K562 (cell line): ENCODE measurements at regions not wholly inside any gene's neighbourhood (a gene's known extent, or its start where the extent isn't known, plus 50 kb on each side); places are given as distances from the start of the nearest gene placed in this dataset.

Experiments
- ATAC-seq: fragments of 200-7000 bp; cut with Tn5 transposase; 3 replicates; pipeline ENCODE4 v1.9.1; 2020; ENCODE audit warnings: moderate library complexity
- BruUV-seq: library from RNA; stranded (reverse); fragments of 400-500 nt; replicated peaks from 2 replicates; lab custom pipeline; 2021; lab: Mats Ljungman, UMichigan
- CTCF ChIA-PET: fragments of 300-600 bp; formaldehyde crosslinking; extraction: SDS; loops from one replicate; lab custom pipeline; 2021; ENCODE audit warnings: low intra/inter-chr PET ratio; lab: Yijun Ruan, JAX
- POLR2A ChIA-PET: fragments of 300-600, 350-650 bp; sonication (Branson Sonifier 250); formaldehyde crosslinking; extraction: SDS; loops from one replicate; lab custom pipeline; 2021; ENCODE audit warnings: antibody characterized with exemption, inconsistent platforms; lab: Yijun Ruan, JAX
- DNase-seq, 4 experiments: peaks; one replicate each; pipeline versions ENCODE4 v3.0.0 to v3.0.0-alpha.2; 2011 to 2018; ENCODE audit warnings: low spot score in 3 of 4, mixed read lengths in 3 of 4; ENCODE audit errors: extremely low read depth in 1 of 4
- FAIRE-seq: peaks from 2 replicates; lab custom pipeline; 2011; peaks lifted over from hg19 to GRCh38; lab: Jason Lieb, UNC
- H2AFZ ChIP-seq: 2 replicates; pipeline ENCODE4 v1.6.0; 2011; ENCODE audit warnings: low read depth, low read length, control low read depth, inconsistent platforms
- H3K27ac ChIP-seq: fragments of 200-600 bp; 3 replicates; pipeline ENCODE4 v1.8.0; 2011; ENCODE audit warnings: low read depth, mild to moderate bottlenecking, control low read depth, inconsistent platforms, low read length, moderate library complexity, mixed read lengths; ENCODE audit errors: extremely low read depth
- H3K27me3 ChIP-seq, 2 experiments: fragments of 300-600 bp in 1 of 2; 2 replicates in 1 of 2; 3 replicates in 1 of 2; pipeline versions ENCODE4 v1.6.0 to v1.8.0; 2011; ENCODE audit warnings: inconsistent platforms in 2 of 2, low read length in 2 of 2, mild to moderate bottlenecking in 1 of 2, mixed read lengths in 1 of 2, moderate library complexity in 1 of 2; ENCODE audit not compliant: control insufficient read depth in 2 of 2, insufficient read depth in 2 of 2
- H3K36me3 ChIP-seq: fragments of 300-600 bp; 3 replicates; pipeline ENCODE4 v1.8.0; 2011; ENCODE audit warnings: mild to moderate bottlenecking, low read length, inconsistent platforms; ENCODE audit not compliant: control insufficient read depth, insufficient read depth
- H3K4me1 ChIP-seq, 2 experiments: fragments of 200-600 bp in 1 of 2; replicated peaks in 1 of 2; 2 replicates in 1 of 2; 3 replicates in 1 of 2; pipeline versions ENCODE4 v1.5.1 to v1.8.0; 2011; ENCODE audit warnings: inconsistent platforms in 2 of 2, low read length in 2 of 2, mild to moderate bottlenecking in 1 of 2, mixed read lengths in 1 of 2, moderate library complexity in 1 of 2; ENCODE audit not compliant: control insufficient read depth in 2 of 2, insufficient read depth in 2 of 2
- H3K4me2 ChIP-seq: 2 replicates; pipeline ENCODE4 v1.6.1; 2011; ENCODE audit warnings: low read length, control low read depth, inconsistent platforms, mixed read lengths; ENCODE audit not compliant: insufficient read depth
- H3K4me3 ChIP-seq: fragments of 200-600 bp; sonication (generic), shearing (Covaris generic); 2 replicates; pipeline ENCODE4 v1.5.1; 2016; ENCODE audit warnings: control low read depth, inconsistent platforms
- H3K79me2 ChIP-seq: fragments of 200-600 bp; 3 replicates; pipeline ENCODE4 v1.8.0; 2011; ENCODE audit warnings: low read length, inconsistent platforms; ENCODE audit not compliant: control insufficient read depth, insufficient read depth
- H3K9ac ChIP-seq, 2 experiments: 2 replicates each; pipeline versions ENCODE4 v1.6.0 to v1.6.1; 2011; ENCODE audit warnings: low read depth in 2 of 2, low read length in 2 of 2, control low read depth in 1 of 2, inconsistent platforms in 1 of 2, mild to moderate bottlenecking in 1 of 2, mixed read lengths in 1 of 2; ENCODE audit not compliant: insufficient read depth in 1 of 2
- H3K9me1 ChIP-seq: one replicate; pipeline ENCODE4 v1.6.0; 2011; ENCODE audit warnings: inconsistent platforms, mild to moderate bottlenecking, low read length, moderate library complexity; ENCODE audit not compliant: control insufficient read depth, insufficient read depth
- H3K9me3 ChIP-seq: replicated peaks from 2 replicates; pipeline ENCODE4 v1.5.1; 2011; ENCODE audit warnings: low read depth, low read length, inconsistent platforms; ENCODE audit not compliant: control insufficient read depth, insufficient read depth
- H4K20me1 ChIP-seq: replicated peaks from 2 replicates; pipeline ENCODE4 v1.6.1; 2011; ENCODE audit warnings: low read length, inconsistent platforms, mixed read lengths; ENCODE audit not compliant: control insufficient read depth, insufficient read depth
- EGR1 ChIP-seq: fragments of 450-650 bp; conservative IDR thresholded peaks from 2 replicates; pipeline ENCODE4 v1.6.1; 2017; ENCODE audit warnings: mild to moderate bottlenecking
- ELF4 ChIP-seq: fragments of 450-650 bp; formaldehyde crosslinking; IDR thresholded peaks from 2 replicates; pipeline ENCODE4 v1.4.0; 2022; ENCODE audit warnings: missing genetic modification characterization
- FOXK1 ChIP-seq: sonication (generic); formaldehyde crosslinking; IDR thresholded peaks from 2 replicates; pipeline ENCODE4 v1.8.0; 2022; ENCODE audit warnings: missing genetic modification reagents, mild to moderate bottlenecking, borderline replicate concordance
- MCM7 ChIP-seq, 2 experiments: fragments of 450-650 bp; IDR thresholded peaks; 2 replicates each; pipeline ENCODE4 v1.6.1; 2016 to 2018
- WGBS: fragments of 100-300 bp; shearing (Covaris generic); methylation state at CpG from one replicate; pipeline ENCODE4 v1.1.6; 2016; ENCODE audit warnings: low coverage, mixed read lengths; ENCODE audit not compliant: insufficient coverage; ENCODE audit errors: missing lambda C conversion rate; 5-methylcytosine and 5-hydroxymethylcytosine counted together
- in situ Hi-C: fragments of 300-500 bp; cut with MboI; formaldehyde crosslinking; loops from 4 replicates; pipeline ENCODE4 v1.15.0; 2018; ENCODE audit warnings: inconsistent platforms, mixed read lengths
- intact Hi-C: fragments of 100-400 bp; cut with micrococcal nuclease; formaldehyde crosslinking; loops from 2 replicates; pipeline ENCODE4 v1.14.2; 2022

DNA sequence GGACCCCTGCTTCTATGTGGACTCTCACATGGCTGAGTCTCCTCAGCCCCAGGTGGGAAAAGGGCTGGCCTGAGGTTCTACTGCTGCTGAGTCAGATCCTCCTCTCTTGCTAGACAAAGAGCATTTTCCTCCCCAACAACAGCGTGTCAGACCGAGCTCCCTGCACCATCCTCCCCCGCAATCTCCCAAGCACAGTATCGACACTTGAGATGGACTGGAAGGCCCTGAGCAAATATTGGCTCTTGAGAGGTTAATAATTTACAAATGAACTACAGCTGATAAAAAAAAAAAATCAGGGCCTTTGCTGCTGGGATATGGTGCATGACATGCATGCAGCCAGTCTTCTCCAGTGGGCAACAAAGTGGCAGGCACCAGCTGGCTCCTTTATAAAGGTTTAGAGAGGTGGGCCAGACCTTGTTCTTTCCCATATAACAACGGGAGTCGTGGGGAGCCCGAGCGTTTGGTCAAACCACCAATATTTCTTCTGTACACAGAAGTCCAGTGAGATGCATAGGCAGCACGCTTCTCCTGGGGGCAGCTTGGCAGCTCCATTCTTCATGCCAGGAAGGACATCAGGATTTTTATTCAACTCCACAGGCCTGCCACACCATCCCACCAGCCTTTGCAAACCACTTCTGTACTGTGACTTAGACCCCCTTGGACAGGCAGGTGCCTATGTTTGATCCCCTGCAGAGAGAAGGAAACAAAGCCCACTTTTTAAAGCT lies 55.4 kb upstream of the CAMK1G start:
- ChIA-PET CTCF (no interaction called here), POLR2A (interaction anchor here (0.7 to 0.9 kb wide), 2 partner anchors 19 to 67 kb away, joined by 3 to 4 read pairs; no protein-coding TSS in a partner anchor)
- H3K27ac ChIP-seq = no peak overlapping the region
- H3K4me1 ChIP-seq = no peaks in the 10 kb centered on the region
- no peak overlapping the region for H3K4me2 ChIP-seq
- peak in 1 of 4 experiments; percentile 9 for DNase-seq
- no peak overlapping the region for H3K9ac ChIP-seq
- no peak for FAIRE-seq
- H4K20me1 ChIP-seq = no peaks in the 10 kb centered on the region
- no peak overlapping the region for H3K4me3 ChIP-seq
- no peaks in the 10 kb centered on the region for H3K27me3 ChIP-seq
- H3K36me3 ChIP-seq = no peaks in the 10 kb centered on the region
- WGBS = 0% methylated on average over 9 of the region's 9 CpGs
- TF ChIP-seq EGR1 (0 out of 2 replicates have a peak, but pooled peaks have one; percentile 12), FOXK1 (CRISPR knock-in tag) (no peak)
- H2AFZ ChIP-seq = no peak overlapping the region
- intact Hi-C loops (no loop called here), in situ Hi-C loops (no loop called here)
- BruUV-seq = no TSS peak
- no peaks in the 10 kb centered on the region for H3K9me1 ChIP-seq
- H3K9me3 ChIP-seq = no peaks in the 10 kb centered on the region
- ATAC-seq = no peak
- H3K79me2 ChIP-seq = no peaks in the 10 kb centered on the region

DNA sequence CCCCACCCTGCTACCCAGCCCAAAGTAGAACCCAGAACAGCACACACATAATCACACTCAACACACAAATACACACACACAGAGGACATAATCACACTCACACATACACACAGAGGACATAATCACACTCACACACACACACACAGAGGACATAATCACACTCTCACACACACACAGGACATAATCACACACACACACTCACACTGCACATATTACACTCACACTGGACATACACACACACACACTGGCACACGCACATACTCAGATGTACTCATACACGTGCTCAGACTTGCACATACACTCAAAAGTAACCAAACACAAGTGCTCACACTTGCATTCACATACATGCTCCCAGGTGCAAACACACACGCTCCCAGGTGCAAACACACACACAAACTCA lies 54.3 kb upstream of the CAMK1G start:
- DNase-seq = no peak
- no peak for ATAC-seq
- Histone ChIP-seq H3K36me3 (no peaks in the 10 kb centered on the region), H3K9ac (no peak overlapping the region), H3K4me2 (no peak overlapping the region), H4K20me1 (no peaks in the 10 kb centered on the region), H3K4me3 (no peak overlapping the region), H2AFZ (no peak overlapping the region), H3K79me2 (no peaks in the 10 kb centered on the region), H3K27ac (no peak overlapping the region), H3K9me1 (no peaks in the 10 kb centered on the region), H3K9me3 (no peaks in the 10 kb centered on the region), H3K4me1 (no peaks in the 10 kb centered on the region), H3K27me3 (no peaks in the 10 kb centered on the region)
- BruUV-seq = no TSS peak
- 0% methylated on average over 3 of the region's 3 CpGs for WGBS
- CTCF ChIA-PET = no interaction called here
- intact Hi-C loops (no loop called here), in situ Hi-C loops (no loop called here)
- no peak for FAIRE-seq
- POLR2A ChIA-PET = no interaction called here
- TF ChIP-seq MCM7 (IDR thresholded peaks at IDR 0.05) (0 out of 4 replicates have a peak, but pooled peaks of 1 of the 2 experiments have one; percentile 44), ELF4 (peak; percentile 43; the same call in 1 of the 2 replicates), FOXK1 (CRISPR knock-in tag) (no peak)
